Stimulated activated CD8-positive, alpha-beta memory T cell treated with anti-CD3 and anti-CD28 coated beads, Interleukin-2, amount 100 ng/mL, for 1 hour (primary cell): ENCODE measurements at regions not wholly inside any gene's neighbourhood (a gene's known extent, or its start where the extent isn't known, plus 50 kb on each side); places are given as distances from the start of the nearest gene placed in this dataset.

ENCODE experiments used
- DNase-seq, 2 donors: peaks; one replicate each; pipeline ENCODE4 v3.0.0-alpha.2; 2020; ENCODE audit warnings: low read depth in 2 of 2

DNA sequence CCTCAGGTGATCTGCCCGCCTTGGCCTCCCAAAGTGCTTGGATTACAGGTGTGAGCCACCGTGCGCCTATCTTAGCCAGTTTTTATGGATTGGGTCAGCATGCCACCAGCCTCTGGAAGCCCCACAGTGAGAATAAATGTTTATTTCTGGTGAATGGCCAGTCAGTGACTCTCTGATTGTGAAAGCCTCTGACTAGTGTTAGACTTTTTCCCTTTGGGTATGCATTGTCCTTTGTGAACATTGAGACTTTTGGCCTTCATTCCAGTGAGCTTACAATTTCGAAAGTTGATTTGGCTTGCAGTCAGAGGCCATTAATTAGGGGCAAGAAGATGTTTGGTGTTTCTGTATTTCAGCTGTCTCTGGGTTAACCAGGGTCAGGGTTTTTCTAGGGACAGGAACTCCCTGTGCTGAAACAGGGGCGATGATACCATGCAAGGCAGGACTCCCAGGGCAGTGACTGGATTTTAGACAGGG is 274.5 kb upstream of the C2CD4B start:
- DNase-seq: no peak

DNA sequence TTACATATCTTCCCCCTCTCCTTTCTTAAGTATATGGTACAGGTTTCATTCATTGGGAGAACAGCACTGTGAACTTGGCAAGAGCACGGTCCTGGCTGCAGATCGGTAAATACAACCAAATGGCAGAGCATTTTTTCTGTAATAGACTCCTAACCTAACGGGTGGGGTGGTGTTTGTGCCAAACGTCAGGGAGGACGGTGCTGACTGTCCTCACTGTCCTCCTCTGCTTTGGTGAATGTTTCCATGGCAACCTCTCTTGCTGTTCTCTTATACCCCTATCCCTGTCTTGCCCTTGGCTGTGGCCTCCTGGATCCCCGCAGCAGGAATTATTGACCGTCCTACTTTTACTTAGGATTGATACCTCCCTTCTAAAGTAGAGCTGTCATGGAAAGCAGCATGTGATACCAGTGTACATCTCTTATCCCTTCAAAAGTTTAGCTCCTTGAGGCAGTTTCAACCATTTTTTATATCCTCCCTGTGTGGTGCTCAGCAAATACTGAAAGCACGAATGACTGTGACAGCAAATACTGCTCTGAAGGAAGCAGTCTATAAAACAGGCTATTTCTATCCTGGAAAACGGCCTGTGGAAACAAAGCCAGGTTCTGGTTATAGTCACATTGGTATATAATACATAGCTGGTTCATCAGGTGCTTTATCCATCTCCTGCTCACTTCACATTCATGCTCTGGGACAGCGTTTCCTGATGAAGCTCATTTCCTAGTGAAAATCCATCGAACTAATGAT is 275.4 kb upstream of the C2CD4B start:
- DNase-seq: no peak

DNA sequence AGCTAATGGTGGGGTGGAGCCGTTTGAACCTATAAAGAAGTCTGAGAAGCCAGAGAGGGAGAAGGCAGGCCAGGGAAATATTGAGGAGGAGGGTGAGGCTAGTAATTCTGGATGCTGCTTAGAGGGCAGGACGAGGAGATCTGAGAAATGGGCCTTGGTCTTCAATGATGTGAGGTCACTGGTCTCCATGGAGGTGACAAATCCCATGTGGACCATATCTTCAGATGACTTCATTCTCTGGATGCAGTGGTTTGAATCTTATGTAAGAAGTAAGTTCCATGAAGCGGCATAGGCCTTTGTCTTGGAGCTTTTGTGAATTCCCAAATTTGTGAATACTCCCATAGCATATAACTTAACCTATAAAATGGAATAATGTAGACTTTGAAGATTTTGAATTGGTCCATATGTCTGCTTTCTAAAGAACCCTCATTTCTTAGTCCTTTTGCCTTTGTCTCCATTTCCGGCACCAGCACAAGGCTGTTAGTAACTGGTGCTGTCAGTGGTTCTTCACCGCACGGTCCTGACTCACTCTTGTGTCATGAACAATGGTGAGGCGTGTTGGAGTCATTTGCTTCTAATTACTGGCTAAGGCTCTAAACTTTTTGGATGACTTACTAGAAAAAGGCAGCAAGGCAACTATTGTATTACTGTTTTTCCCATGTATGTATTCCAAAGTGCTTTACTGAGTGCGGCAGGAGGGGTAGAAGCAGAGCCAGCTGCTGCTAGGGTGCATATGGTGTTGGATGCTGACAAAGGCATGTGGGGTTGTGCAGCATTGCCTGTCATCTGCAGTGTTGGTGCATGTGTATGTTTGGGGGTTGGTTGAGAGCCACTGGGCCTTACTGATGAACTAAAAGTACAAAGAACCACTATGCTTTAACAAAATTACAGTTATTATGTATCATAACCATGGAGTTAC is 279.3 kb upstream of the C2CD4B start:
- DNase-seq: no peak

DNA sequence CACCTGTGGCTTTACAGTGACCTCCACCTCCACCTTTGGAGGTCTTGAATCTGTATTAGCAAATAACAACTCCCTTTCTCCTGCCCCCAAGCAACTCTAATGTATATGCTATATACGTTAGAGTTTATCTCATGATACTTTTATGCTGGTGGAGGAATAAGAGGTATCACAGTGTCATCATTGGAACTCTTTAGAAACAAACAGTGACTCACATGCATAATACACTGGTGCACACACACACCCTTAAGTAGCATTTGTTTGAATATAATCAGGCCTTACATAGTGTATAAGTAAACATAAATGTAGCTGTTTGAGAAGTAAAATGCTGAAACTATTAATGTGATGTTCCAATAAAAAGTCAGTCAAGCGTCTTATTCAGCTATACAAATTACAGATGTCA is 280.2 kb upstream of the C2CD4B start:
- DNase-seq: no peak

DNA sequence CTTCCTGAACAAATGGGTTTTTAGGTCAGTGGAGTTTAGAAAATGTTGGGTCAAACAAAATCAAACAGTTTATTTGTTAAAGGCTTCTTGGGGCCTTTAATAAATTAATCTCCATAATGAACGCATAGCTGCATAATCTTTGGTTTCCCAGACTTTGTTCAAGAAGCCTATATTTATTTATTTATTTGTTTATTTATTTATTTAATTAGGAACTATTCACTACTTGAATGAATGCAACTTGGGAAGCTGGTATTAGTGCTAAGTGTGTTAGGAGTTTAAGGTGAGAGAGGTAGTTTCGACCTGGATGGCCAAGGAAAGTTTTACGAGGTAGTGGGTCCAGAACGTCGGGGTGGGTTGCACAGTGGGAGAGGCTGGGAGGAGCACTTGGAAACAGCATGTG is 281.9 kb upstream of the C2CD4B start:
- no peak for DNase-seq

DNA sequence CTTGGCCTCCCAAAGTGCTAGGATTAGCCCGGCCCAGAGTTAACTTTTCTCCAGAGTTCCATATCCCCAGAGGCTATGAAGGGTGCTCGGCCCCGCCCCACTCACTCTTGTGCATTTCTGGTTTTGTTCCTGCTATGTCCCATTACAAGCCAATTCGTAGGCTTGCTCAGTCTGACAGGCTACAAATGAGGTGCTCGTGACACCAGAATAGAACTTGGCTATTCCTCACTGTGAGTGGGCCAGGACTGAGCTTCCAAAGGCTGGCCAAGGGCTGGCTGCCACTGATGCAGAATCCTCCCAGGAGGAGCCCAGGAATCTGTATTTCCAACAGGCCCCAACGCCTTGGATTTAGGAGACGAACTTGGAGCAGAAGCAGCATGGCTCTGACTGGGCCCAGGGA is 282.7 kb upstream of the C2CD4B start:
- DNase-seq: no peak

DNA sequence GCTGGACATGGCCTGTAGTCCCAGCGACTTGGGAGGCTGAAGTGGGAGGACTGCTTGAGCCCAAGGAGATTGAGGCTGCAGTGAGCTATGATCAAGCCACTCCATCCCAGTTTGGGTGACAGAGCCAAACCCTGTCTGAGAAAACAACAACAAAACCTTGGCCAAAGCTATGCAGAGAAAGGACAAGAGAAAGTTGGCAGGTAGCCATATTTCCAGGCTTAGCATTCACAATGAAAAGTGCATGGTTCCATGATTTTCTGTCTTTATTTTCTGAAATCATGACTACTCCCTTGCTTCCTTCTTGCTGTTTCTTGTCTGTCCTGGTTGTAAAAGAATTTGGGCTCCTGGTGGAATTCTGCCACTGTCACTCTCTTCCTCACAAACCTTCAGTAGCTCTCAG is 284.6 kb upstream of the C2CD4B start:
- no peak for DNase-seq

DNA sequence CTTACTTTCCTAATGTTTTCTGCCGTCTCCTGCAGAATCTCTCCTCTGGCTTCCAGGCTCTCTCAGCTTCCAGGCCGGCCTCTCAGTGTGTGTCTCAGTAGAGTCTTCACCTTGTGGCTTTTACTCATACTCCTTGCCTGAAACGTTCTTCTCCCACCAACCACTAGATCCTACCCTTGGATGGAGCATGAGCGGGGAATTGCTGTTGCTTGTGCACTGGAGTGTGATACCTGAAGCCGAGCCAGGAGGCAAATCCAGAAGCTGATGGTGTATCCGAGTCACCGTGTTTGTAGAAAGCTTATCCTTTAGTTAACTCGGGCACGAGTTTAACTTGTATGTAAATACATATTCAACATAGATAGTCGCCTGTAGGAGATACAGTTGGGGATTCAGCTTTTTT is 285.0 kb upstream of the C2CD4B start:
- no peak for DNase-seq

DNA sequence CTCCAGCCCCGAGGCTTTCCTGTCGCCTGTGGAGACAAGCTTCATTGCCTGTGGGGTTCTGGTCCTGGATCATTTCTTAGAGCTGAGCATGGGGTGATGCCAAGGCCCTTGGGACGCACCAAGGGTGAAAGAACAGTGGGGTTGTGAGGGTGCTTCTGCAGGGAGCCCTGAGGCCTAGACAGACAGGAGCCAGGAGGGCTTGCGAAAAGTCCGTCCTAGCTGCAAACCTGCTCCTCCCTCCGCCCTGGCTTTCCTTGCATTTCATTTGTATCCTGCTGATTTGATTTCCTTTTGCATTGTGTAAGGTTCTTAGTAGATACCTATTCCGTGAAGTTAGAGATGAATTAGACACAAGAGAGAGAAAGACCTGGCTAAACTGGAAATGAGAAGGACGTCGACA is 286.9 kb upstream of the C2CD4B start:
- no peak for DNase-seq

DNA sequence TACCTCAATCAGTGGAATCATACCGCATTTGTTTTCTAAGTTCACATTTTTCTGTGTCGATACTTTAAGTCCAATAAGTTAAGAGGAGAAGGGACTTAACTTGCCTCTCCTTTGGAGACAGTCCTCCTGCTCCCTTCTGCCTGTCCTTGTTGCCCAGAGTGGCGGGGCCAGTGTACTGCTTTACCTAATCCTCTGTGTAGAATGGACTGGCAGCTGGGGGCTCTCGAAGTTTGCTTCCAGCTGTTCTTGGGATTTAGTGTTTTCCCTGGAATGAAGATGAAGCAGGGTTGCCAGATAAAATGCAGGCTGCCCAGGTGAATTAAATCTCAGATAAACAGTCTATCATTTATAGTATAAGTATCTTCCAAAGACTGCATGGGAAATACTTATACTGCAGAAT is 287.6 kb upstream of the C2CD4B start:
- no peak for DNase-seq

DNA sequence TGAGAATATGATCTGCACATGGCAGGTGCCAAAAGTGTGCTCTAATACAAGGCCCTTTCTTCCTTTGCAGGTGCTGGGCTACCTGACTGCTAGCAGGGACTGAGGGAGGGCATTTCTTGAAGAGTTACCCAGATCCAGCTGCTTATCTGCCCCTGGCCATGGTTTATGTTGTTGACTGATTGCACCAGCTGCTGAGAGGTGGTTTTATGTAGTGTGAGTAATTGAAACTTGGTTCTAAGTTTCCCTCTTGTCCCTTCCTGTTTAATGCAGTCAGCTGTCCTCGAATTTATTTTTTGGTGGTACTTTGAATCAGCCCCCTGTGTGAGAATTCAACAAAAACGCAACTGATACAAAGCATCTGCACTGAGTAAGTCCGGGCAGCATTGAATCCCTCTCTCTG is 288.3 kb upstream of the C2CD4B start:
- no peak for DNase-seq

DNA sequence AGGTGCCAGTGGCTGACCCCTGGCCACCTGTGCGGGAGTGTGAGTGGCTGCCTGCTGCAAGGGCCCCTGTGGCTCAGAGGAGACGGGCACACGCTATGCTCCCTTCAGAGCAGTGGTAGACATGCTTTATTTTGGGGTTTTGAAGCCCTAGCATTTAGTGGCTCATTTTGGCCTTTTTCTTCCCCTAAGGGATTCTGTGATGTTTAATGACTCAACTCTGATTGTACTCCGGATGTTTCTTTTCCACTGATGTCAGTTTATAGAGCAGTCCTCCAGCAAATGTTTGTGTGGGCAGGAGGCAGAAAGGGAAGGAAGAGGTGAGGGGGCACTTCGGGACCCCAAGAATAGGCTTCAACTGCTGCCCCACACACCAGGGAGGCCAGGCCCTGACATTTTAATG is 288.9 kb upstream of the C2CD4B start:
- DNase-seq: no peak

DNA sequence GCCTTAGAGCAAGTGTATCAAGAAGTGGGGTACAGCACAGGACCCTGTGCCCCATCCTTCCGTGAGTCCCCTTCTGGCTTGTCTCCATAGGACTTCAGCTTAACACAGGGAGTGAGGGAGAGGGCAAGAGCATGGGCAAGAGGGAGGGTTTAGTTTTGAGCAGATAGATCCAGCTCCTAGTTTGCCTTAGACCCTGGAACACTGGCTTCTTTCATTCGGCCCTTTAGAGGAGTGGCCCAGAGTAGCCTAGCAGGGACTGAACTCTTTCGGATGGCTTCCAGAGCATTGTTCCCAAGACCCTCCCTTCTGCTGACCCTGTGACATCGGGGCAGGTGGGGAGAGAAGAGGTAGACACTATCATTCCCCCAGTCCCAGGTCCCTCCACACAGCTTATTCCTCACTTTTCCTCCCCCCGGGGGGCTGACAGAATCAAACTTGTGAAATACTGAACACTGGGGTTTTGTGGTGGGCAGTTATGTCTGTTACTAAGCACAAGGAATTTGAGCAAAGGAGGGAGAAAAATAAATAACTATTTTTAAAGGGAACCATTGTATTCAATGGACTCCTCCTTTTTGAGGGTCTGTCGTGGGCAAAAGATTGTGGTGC is 289.6 kb upstream of the C2CD4B start:
- no peak for DNase-seq

DNA sequence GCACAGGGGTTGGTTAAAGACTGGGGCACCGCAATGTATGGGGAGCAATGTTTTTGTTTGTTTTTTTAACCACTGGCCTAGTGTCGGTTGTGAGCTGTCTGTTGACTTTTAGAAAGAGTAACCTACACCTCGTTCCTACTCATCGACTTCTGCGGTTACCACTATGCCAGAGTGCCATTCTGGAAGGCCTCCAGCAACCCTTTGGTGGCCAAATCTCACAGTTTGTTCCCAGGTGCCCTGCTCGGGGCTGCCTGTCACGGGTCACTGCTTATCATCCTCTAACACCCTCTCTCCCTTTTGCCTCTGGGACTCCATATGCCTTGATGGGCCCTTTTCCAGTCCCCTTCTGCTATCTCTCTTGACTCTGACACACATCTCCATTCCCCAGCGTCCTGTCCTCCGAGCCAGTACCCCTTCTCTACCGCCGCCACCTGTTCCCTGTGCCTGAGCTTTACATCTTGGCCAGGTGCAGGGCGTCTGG is 290.4 kb upstream of the C2CD4B start:
- no peak for DNase-seq

DNA sequence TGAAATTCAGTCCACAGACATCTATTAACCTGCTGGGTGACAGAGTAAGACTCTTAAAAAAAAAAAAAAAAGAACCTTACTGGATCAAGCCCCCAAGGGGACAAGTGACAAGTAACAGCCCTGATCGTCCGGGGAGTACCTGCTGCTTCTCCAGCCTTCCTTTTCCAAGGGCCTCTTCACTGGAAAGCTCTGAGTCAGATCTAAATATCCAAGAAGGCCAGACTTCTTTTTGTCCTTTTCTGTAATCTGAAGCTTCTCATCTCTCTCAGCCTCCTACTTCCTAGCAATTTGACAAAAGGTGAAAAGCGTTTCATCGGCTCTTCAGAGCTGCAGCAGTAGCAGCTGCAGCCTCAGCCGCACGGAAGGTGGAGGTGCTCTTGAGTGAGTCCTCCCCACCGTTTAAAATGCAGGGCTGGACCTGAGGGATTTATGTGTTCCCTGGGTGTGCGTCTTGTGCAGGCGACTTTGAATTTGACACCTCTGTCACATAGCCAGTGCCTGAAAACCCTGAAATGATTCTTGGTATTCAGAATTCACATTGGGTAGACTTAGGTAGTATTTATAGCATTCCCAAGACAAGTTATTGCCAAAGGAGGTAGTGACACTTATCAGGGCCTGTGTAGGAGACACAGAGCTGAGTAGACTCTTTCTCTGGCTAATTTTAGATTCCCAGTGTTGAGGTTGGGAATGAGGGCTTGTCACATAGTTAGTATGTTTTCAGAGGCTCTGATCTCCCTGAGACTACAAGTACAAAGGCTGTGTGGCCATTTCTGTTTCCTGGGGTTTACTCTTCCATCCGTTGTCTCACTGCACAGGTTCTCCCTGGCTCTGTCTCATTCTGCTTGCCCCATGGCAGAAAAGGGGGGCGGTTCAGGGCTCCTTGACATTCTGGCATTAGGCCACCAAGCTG is 291.2 kb upstream of the C2CD4B start:
- DNase-seq: no peak

DNA sequence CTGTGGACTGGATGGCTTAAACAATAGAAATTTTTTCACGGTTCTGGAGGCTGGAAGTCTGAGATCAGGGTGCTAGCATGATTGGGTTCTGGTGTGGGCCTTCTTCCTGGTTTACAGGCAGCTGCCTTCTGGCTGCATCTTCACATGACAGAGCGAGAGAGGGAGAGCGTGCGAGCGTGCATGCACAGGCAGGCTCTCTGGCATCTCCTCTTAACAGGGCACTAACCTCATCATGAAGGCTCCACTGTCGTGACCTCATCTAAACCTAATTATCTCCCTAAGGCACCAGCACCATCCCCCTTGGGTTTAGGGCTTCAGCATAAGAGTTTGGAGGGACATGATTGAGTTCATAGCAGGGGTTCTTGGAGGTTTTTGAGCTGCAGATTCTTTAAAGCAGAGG is 292.0 kb upstream of the C2CD4B start:
- DNase-seq: no peak

DNA sequence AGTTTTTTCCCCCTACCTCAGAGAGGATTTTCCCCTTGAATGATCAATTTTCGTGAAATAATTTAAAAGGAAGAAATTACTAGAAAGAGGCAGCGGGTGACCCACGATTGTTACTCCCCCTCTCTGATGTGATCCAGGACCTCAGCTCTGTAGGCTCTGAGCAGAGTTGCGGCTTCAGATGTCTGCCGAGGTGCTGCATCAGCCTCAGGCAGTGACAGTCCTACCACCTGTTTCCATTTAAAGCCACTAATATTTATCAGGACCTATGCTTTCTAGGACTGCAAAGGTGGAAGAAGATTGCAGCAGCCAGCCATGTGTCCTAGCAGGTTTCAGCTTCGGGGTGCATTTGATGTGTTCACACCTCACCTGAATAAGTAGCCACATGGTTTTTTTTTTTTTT is 294.8 kb upstream of the C2CD4B start:
- DNase-seq: no peak

DNA sequence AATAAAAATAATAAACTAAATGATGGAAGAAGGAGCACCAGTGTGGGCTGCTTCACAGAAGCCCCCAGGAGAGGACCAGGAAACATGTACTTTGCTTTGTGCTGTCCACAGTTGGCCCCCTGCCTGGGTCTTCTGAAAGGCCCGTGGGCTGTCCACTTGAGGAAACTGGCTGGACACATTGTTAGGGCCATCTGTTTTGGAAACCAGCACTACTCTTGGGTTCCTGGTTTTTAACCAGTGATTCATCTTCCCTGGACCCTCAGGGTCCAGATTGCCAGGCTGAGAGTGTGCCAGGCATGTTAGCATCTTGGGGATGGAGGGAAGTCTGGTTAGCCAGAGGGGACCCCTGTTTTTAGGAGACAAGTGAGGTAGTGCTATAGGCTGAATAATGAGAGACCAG is 297.2 kb upstream of the C2CD4B start:
- DNase-seq: no peak

DNA sequence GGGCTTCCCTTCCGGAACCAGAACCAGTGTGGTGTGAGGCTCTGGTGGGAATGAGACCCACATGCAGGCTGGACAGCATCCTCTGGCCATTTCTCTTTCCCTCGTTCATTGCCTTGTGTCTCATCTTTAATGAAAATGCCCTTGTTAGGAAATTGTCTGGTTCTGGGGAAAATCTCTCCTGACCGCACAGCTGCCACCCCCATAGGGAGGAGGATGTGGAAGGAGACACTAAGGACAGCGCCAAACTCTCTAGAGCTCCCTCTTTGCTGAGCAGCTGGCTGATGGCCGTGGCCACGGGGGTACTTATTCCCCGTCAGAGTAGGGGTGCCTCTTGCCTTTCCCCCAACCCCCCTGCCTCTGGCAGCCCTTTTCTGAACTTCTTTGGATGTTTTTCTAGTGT is 297.6 kb upstream of the C2CD4B start:
- DNase-seq: no peak

DNA sequence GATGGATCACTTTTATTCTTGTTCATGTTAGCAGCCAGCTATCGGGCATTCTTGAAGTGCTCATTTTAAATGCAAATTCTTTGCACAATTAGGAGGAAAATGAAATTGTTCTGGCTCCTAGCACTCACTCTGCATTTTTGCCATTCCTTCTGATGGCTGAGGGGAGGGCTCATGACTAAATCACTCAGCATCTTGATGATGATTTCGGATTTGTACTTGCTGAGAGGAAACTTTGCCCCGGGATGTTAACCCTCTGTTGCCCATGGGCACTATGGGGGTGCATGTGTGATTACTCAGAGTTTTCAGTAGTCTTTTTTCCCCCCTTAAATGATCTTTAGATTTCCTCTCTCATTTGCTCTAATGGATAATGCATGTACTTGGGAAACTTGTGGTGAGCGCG is 299.6 kb upstream of the C2CD4B start:
- DNase-seq: no peak

DNA sequence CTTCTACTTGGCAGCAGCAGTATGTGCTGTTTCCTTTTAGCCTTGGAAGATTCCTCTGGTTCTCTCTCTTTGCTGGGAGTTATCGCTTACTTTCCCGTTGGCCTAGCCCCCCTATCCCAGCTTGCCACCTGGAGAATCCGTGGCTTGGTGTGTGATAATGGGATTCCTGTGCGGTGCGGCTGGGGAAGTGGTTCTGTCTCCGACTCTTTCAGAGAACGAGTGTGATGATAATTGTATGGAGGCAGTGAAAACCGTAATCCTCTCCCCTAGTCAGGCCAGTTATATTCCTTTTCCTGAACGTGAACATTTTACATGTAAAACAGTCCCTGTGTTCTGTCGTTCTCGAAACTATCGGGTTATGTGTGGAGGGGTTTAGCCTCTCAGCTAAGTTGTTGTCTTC is 300.1 kb upstream of the C2CD4B start:
- DNase-seq: no peak

DNA sequence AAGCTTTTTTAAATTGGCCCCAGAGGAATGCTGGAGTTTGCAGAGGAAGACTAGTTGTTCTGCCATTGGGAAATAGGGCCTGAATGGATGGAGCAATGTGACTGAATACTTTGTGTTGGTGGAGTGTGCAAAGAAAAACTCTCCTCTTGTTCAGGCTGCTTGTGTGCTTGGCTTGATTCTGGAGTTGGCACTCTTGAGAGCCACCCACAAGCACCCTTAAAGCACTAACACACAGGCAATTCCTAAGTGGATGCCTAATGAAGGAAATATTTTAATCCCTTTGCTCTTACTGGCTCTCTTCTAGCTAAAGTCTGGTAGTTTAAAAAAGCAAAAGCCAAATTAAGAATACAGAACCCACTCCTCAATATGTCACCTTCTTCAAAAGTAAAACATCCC is 304.4 kb upstream of the C2CD4B start:
- DNase-seq: no peak
